ENCODE measurements at regions not wholly inside any gene's neighbourhood (a gene's known extent, or its start where the extent isn't known, plus 50 kb on each side); places are given as distances from the start of the nearest gene placed in this dataset.

DNA sequence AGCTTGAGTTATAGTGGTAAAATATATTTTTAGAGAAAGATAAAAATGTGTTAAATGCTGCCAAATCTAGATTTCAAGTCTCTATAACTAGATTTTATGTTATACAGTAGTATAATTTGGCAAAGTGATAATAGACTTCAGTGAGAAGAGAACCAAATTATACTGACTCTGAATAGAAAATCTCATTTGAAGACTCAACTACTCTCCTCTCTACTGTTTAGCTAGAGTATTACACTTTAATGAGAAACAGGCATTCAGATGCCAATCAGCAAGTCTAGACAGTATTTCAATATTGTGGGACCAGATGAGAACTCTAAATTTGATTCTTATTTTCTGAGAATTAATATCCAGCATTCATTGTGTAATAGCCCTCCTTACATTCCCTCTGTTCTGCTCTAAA is 311.2 kb downstream of the SLITRK5 start (continued):
- TF ChIP-seq ZBTB11 (CRISPR knock-in tag; IDR thresholded peaks at IDR 0.05) (no peak), POLR2G (IDR thresholded peaks at IDR 0.05; ENCODE audit: low read depth, low read length) (no peak), CHD4 (IDR thresholded peaks at IDR 0.05; ENCODE audit: insufficient read depth, insufficient replicate concordance, low read depth, low read length, poor library complexity, severe bottlenecking) (no peak), ZNF445 (CRISPR knock-in tag; IDR thresholded peaks at IDR 0.05; ENCODE audit: low read depth) (no peak)
- TF ChIP-seq, protein P1, sequence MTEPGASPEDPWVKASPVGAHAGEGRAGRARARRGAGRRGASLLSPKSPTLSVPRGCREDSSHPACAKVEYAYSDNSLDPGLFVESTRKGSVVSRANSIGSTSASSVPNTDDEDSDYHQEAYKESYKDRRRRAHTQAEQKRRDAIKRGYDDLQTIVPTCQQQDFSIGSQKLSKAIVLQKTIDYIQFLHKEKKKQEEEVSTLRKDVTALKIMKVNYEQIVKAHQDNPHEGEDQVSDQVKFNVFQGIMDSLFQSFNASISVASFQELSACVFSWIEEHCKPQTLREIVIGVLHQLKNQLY (CRISPR knock-in tag; conservative IDR thresholded peaks at IDR 0.05) = no peak

GRCh38 chr13:87986639-87987250 is 315.6 kb downstream of the SLITRK5 start:
- Histone ChIP-seq H4K20me1 (replicated peaks; ENCODE audit: control insufficient read depth, insufficient read depth, low read length) (no peaks in the 10 kb centered on the region), H3K4me2 (ENCODE audit: insufficient read depth, low read length) (no peak overlapping the region), H3K27me3 (ENCODE audit: control insufficient read depth in 2 of 2, insufficient read depth in 2 of 2, low read length in 2 of 2) (no peaks in the 10 kb centered on the region), H3K9ac (ENCODE audit: insufficient read depth in 1 of 2, low read depth in 2 of 2, low read length in 2 of 2) (no peak overlapping the region), H3K27ac (ENCODE audit: extremely low read depth, low read depth, low read length) (no peak overlapping the region), H3K9me1 (ENCODE audit: control insufficient read depth, insufficient read depth, low read length) (no peaks in the 10 kb centered on the region), H3K4me3 (no peak overlapping the region), H3K79me2 (ENCODE audit: control insufficient read depth, insufficient read depth, low read length) (no peaks in the 10 kb centered on the region), H3K4me1 (replicated peaks in 1 of 2; ENCODE audit: control insufficient read depth in 2 of 2, insufficient read depth in 2 of 2, low read length in 2 of 2) (no peaks in the 10 kb centered on the region), H3K9me3 (replicated peaks; ENCODE audit: control insufficient read depth, insufficient read depth, low read depth, low read length) (no peaks in the 10 kb centered on the region), H3K36me3 (ENCODE audit: control insufficient read depth, insufficient read depth, low read length) (no peaks in the 10 kb centered on the region), H2AFZ (ENCODE audit: low read depth, low read length) (no peak overlapping the region)
- in situ Hi-C loops (cut with MboI) = no loop called here
- TF ChIP-seq ZBTB33 (CRISPR knock-in tag; IDR thresholded peaks at IDR 0.05) (no peak), ZKSCAN1 (IDR thresholded peaks at IDR 0.05; ENCODE audit: low read depth, low read length) (no peak), SREBF2 (CRISPR knock-in tag; IDR thresholded peaks at IDR 0.05) (no peak), ZKSCAN3 (CRISPR knock-in tag; IDR thresholded peaks at IDR 0.05) (no peak), L3MBTL2 (IDR thresholded peaks at IDR 0.05) (no peak)
- TF ChIP-seq, protein P2, sequence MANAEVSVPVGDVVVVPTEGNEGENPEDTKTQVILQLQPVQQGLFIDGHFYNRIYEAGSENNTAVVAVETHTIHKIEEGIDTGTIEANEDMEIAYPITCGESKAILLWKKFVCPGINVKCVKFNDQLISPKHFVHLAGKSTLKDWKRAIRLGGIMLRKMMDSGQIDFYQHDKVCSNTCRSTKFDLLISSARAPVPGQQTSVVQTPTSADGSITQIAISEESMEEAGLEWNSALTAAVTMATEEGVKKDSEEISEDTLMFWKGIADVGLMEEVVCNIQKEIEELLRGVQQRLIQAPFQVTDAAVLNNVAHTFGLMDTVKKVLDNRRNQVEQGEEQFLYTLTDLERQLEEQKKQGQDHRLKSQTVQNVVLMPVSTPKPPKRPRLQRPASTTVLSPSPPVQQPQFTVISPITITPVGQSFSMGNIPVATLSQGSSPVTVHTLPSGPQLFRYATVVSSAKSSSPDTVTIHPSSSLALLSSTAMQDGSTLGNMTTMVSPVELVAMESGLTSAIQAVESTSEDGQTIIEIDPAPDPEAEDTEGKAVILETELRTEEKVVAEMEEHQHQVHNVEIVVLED (CRISPR knock-in tag; IDR thresholded peaks at IDR 0.05) = no peak
- BruUV-seq (replicated peaks) = no TSS peak
- no peak for FAIRE-seq
- CTCF ChIA-PET (ENCODE audit: low intra/inter-chr PET ratio) = no interaction called here
- intact Hi-C loops (cut with micrococcal nuclease) = no loop called here
- ATAC-seq = no peak
- no peak for DNase-seq (ENCODE audit: extremely low read depth in 1 of 4, low spot score in 3 of 4)
- POLR2A ChIA-PET = no interaction called here

Data from K562 (cell line).